Panc1 (cell line): ENCODE measurements at regions not wholly inside any gene's neighbourhood (a gene's known extent, or its start where the extent isn't known, plus 50 kb on each side); places are given as distances from the start of the nearest gene placed in this dataset.

Source experiments
- ATAC-seq: fragments of 200-7000 bp; cut with Tn5 transposase; 2 replicates; pipeline ENCODE4 v1.9.1; 2020; ENCODE audit warnings: mild to moderate bottlenecking, moderate library complexity
- BruUV-seq: library from RNA; stranded (reverse); fragments of 400-500 nt; replicated peaks from 2 replicates; lab custom pipeline; 2021; lab: Mats Ljungman, UMichigan
- CTCF ChIA-PET: fragments of 300-600 bp; sonication (Branson Sonifier 250); formaldehyde crosslinking; loops from one replicate; lab custom pipeline; 2022; ENCODE audit warnings: antibody characterized with exemption; lab: Charles Lee
- POLR2A ChIA-PET: fragments of 300-600 bp; sonication (Branson Sonifier 250); formaldehyde crosslinking; loops from one replicate; lab custom pipeline; 2022; ENCODE audit warnings: antibody characterized with exemption; lab: Charles Lee
- DNase-seq: peaks from one replicate; pipeline ENCODE4 v3.0.0-alpha.2; 2010; ENCODE audit warnings: low read depth, low spot score
- H3K27ac ChIP-seq: 2 replicates; pipeline ENCODE4 v1.5.1; 2011; ENCODE audit warnings: mild to moderate bottlenecking, low read length, inconsistent platforms
- H3K27me3 ChIP-seq: fragments of 200-500 bp; sonication (Bioruptor generic); 2 replicates; pipeline ENCODE4 v1.6.0; 2014; ENCODE audit warnings: low read length, inconsistent platforms; ENCODE audit not compliant: control insufficient read depth, insufficient read depth
- H3K36me3 ChIP-seq: fragments of 200-500 bp; sonication (Bioruptor generic); 2 replicates; pipeline ENCODE4 v1.5.1; 2014; ENCODE audit warnings: inconsistent platforms, mild to moderate bottlenecking, low read length, moderate library complexity; ENCODE audit not compliant: control insufficient read depth, insufficient read depth
- H3K4me1 ChIP-seq: 2 replicates; pipeline ENCODE4 v1.5.1; 2011; ENCODE audit warnings: inconsistent platforms, mild to moderate bottlenecking, low read length, moderate library complexity; ENCODE audit not compliant: control insufficient read depth, insufficient read depth
- H3K4me3 ChIP-seq, 2 experiments: 2 replicates each; pipeline ENCODE4 v1.5.1; 2011 to 2012; ENCODE audit warnings: low read depth in 2 of 2, low read length in 2 of 2, mild to moderate bottlenecking in 2 of 2, inconsistent platforms in 1 of 2, moderate library complexity in 1 of 2
- H3K9me3 ChIP-seq: fragments of 200-500 bp; sonication (Bioruptor generic); 2 replicates; pipeline ENCODE4 v1.5.1; 2014; ENCODE audit warnings: low read depth, mild to moderate bottlenecking, inconsistent platforms, low read length, moderate library complexity; ENCODE audit not compliant: control insufficient read depth, insufficient read depth
- POLR2AphosphoS5 ChIP-seq: IDR thresholded peaks from 2 replicates; pipeline ENCODE4 v1.6.1; 2012; ENCODE audit warnings: mild to moderate bottlenecking, low read depth, low read length, moderate library complexity
- SIN3A ChIP-seq: IDR thresholded peaks from 2 replicates; pipeline ENCODE4 v1.6.1; 2012; ENCODE audit warnings: low read depth, mild to moderate bottlenecking, low read length, moderate library complexity, borderline replicate concordance; ENCODE audit not compliant: insufficient read depth
- TCF7L2 ChIP-seq: IDR thresholded peaks from 2 replicates; pipeline ENCODE4 v1.6.1; 2011; ENCODE audit warnings: mild to moderate bottlenecking, low read depth, low read length, inconsistent platforms
- in situ Hi-C: cut with HindIII; loops from 2 replicates; pipeline ENCODE4 v1.10.0; 2016; ENCODE audit warnings: low sequenced_read_pairs, low pct_unique_long_range_greater_than_20kb
- intact Hi-C: fragments of 100-400 bp; cut with micrococcal nuclease; formaldehyde crosslinking; loops from one replicate; pipeline ENCODE4 v1.10.0; 2022; ENCODE audit not compliant: unreplicated experiment
- TF ChIP-seq, protein P1 (sequence below): fragments of 450-650 bp; IDR thresholded peaks from 2 replicates; pipeline ENCODE4 v1.5.1; 2017; ENCODE audit warnings: mild to moderate bottlenecking
- TF ChIP-seq, protein P2 (sequence below), 2 experiments: IDR thresholded peaks; 2 replicates each; pipeline ENCODE4 v1.6.1; 2011 to 2012; ENCODE audit warnings: low read depth in 2 of 2, control low read depth in 1 of 2, low read length in 1 of 2, mild to moderate bottlenecking in 1 of 2, moderate library complexity in 1 of 2; ENCODE audit not compliant: insufficient read depth in 1 of 2

DNA sequence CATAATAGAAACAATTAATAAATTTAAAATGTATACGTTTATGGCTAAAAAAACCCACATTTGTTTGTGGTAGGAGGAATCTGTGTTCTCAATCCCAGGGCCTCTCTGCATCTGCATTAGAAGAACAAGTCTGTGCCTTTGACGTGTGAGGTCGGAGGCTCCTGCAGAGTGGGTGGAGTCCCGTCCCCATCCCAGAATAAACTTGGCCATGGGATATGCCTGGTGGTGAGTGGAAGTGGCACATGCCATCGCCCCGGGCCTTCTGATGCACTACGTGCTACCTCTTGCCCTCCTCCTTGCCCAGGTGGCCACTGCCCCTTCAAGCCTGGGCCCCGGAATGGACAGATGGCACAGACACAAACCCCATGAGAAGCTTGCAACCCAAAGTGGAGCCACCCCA is 131.1 kb upstream of the NSMCE3 start:
- intact Hi-C loops (no loop called here), in situ Hi-C loops (no loop called here)
- H3K36me3 ChIP-seq, result no peaks in the 10 kb centered on the region
- H3K27me3 ChIP-seq, result no peaks in the 10 kb centered on the region
- BruUV-seq, result no TSS peak
- no peak for TF ChIP-seq SIN3A
- TF ChIP-seq, protein P1, sequence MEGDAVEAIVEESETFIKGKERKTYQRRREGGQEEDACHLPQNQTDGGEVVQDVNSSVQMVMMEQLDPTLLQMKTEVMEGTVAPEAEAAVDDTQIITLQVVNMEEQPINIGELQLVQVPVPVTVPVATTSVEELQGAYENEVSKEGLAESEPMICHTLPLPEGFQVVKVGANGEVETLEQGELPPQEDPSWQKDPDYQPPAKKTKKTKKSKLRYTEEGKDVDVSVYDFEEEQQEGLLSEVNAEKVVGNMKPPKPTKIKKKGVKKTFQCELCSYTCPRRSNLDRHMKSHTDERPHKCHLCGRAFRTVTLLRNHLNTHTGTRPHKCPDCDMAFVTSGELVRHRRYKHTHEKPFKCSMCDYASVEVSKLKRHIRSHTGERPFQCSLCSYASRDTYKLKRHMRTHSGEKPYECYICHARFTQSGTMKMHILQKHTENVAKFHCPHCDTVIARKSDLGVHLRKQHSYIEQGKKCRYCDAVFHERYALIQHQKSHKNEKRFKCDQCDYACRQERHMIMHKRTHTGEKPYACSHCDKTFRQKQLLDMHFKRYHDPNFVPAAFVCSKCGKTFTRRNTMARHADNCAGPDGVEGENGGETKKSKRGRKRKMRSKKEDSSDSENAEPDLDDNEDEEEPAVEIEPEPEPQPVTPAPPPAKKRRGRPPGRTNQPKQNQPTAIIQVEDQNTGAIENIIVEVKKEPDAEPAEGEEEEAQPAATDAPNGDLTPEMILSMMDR, result no peak
- no peak overlapping the region for H3K27ac ChIP-seq
- no peak for DNase-seq
- no peak for ATAC-seq
- CTCF ChIA-PET, result no interaction called here
- no peaks in the 10 kb centered on the region for H3K9me3 ChIP-seq
- H3K4me3 ChIP-seq, result no peak overlapping the region
- no peaks in the 10 kb centered on the region for H3K4me1 ChIP-seq
- POLR2A ChIA-PET, result no interaction called here

DNA sequence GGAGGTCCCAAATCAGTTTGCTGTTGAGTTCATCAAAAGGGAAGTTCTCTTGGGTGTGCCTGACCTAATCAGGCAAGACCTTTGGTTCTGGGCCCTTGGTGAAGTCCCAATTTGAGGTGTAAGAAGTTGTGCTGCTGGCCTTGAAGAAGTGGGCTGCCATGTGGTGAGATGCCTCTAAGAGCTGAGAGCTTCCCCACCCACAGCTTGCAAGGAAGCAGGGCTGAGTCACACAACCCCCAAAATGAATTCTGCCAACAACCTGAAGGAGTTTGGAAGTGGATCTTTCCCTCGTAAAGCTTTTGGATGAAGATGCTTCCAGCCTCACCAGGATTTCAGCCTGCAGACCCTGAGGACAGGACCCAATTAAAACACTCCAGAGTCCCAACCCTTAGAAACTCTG is 129.3 kb upstream of the NSMCE3 start:
- no peak for ATAC-seq
- TF ChIP-seq, protein P1, result no peak
- TF ChIP-seq SIN3A, result no peak
- TF ChIP-seq, protein P2, sequence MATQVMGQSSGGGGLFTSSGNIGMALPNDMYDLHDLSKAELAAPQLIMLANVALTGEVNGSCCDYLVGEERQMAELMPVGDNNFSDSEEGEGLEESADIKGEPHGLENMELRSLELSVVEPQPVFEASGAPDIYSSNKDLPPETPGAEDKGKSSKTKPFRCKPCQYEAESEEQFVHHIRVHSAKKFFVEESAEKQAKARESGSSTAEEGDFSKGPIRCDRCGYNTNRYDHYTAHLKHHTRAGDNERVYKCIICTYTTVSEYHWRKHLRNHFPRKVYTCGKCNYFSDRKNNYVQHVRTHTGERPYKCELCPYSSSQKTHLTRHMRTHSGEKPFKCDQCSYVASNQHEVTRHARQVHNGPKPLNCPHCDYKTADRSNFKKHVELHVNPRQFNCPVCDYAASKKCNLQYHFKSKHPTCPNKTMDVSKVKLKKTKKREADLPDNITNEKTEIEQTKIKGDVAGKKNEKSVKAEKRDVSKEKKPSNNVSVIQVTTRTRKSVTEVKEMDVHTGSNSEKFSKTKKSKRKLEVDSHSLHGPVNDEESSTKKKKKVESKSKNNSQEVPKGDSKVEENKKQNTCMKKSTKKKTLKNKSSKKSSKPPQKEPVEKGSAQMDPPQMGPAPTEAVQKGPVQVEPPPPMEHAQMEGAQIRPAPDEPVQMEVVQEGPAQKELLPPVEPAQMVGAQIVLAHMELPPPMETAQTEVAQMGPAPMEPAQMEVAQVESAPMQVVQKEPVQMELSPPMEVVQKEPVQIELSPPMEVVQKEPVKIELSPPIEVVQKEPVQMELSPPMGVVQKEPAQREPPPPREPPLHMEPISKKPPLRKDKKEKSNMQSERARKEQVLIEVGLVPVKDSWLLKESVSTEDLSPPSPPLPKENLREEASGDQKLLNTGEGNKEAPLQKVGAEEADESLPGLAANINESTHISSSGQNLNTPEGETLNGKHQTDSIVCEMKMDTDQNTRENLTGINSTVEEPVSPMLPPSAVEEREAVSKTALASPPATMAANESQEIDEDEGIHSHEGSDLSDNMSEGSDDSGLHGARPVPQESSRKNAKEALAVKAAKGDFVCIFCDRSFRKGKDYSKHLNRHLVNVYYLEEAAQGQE (IDR thresholded peaks at IDR 0.05; ENCODE audit: insufficient read depth in 1 of 2, low read depth in 2 of 2, low read length in 1 of 2), result no peak
- no peak for TF ChIP-seq TCF7L2
- no peak for TF ChIP-seq POLR2AphosphoS5
- Histone ChIP-seq H3K27ac (no peak overlapping the region), H3K36me3 (no peaks in the 10 kb centered on the region), H3K27me3 (no peaks in the 10 kb centered on the region), H3K4me3 (no peak overlapping the region), H3K9me3 (no peaks in the 10 kb centered on the region), H3K4me1 (no peaks in the 10 kb centered on the region)
- no peak for DNase-seq
- intact Hi-C loops (no loop called here), in situ Hi-C loops (no loop called here)
- BruUV-seq, result no TSS peak
- ChIA-PET POLR2A (no interaction called here), CTCF (no interaction called here)
